ENCODE measurements at regions not wholly inside any gene's neighbourhood (a gene's known extent, or its start where the extent isn't known, plus 50 kb on each side); places are given as distances from the start of the nearest gene placed in this dataset.

GRCh38 chr4:112077743-112078142 is 67.5 kb upstream of the FAM241A start:
- ChIA-PET POLR2A (interaction anchor here (1.0 kb wide), 1 partner anchor 713 kb away, joined by 3 read pairs; no protein-coding TSS in a partner anchor), CTCF (ENCODE audit: unreplicated experiment) (no interaction called here)
- Histone ChIP-seq H3K9me3 (ENCODE audit: low read length) (no peaks in the 10 kb centered on the region), H3K79me2 (ENCODE audit: insufficient read depth, low read depth, low read length) (no peaks in the 10 kb centered on the region), H3K4me2 (ENCODE audit: low read length) (no peak overlapping the region), H3K36me3 (ENCODE audit: insufficient read depth, low read length) (no peaks in the 10 kb centered on the region), H3K4me1 (ENCODE audit: insufficient read depth, low read length, poor library complexity, severe bottlenecking) (no peaks in the 10 kb centered on the region), H3K4me3 (ENCODE audit: low read depth, low read length, poor library complexity, severe bottlenecking) (no peak overlapping the region), H3K27ac (ENCODE audit: low read depth, low read length, poor library complexity, severe bottlenecking) (no peak overlapping the region), H4K20me1 (ENCODE audit: insufficient read depth, low read length) (no peaks in the 10 kb centered on the region), H3K9me2 (ENCODE audit: insufficient read depth, low read length) (no peaks in the 10 kb centered on the region), H2AFZ (ENCODE audit: low read length) (no peak overlapping the region)
- intact Hi-C loops (cut with micrococcal nuclease; ENCODE audit: unreplicated experiment): loop anchor here (5.0 to 10.0 kb wide), 2 partner anchors 445 to 687 kb away; no protein-coding TSS in a partner anchor
- no peak for DNase-seq (ENCODE audit: low spot score)
- TF ChIP-seq CTCF (conservative IDR thresholded peaks at IDR 0.05; ENCODE audit: low read length): no peak
- BruUV-seq (replicated peaks): no TSS peak

GRCh38 chr4:112082954-112083586 is 62.2 kb upstream of the FAM241A start:
- H3K4me2 ChIP-seq (ENCODE audit: low read length): no peak overlapping the region
- POLR2A ChIA-PET: no interaction called here
- no peak overlapping the region for H3K27ac ChIP-seq (ENCODE audit: low read depth, low read length, poor library complexity, severe bottlenecking)
- H3K9me2 ChIP-seq (ENCODE audit: insufficient read depth, low read length): no peaks in the 10 kb centered on the region
- intact Hi-C loops (cut with micrococcal nuclease; ENCODE audit: unreplicated experiment): no loop called here
- H2AFZ ChIP-seq (ENCODE audit: low read length): no peak overlapping the region
- H3K9me3 ChIP-seq (ENCODE audit: low read length): no peaks in the 10 kb centered on the region
- no peak for TF ChIP-seq EZH2phosphoT487 (IDR thresholded peaks at IDR 0.05; ENCODE audit: borderline replicate concordance, low read depth, low read length)
- no peak for TF ChIP-seq CTCF (conservative IDR thresholded peaks at IDR 0.05; ENCODE audit: low read length)
- no peak for DNase-seq (ENCODE audit: low spot score)
- CTCF ChIA-PET (ENCODE audit: unreplicated experiment): no interaction called here
- BruUV-seq (replicated peaks): no TSS peak
- H3K4me1 ChIP-seq (ENCODE audit: insufficient read depth, low read length, poor library complexity, severe bottlenecking): no peaks in the 10 kb centered on the region
- H3K4me3 ChIP-seq (ENCODE audit: low read depth, low read length, poor library complexity, severe bottlenecking): no peak overlapping the region
- no peaks in the 10 kb centered on the region for H4K20me1 ChIP-seq (ENCODE audit: insufficient read depth, low read length)
- H3K79me2 ChIP-seq (ENCODE audit: insufficient read depth, low read depth, low read length): no peaks in the 10 kb centered on the region
- H3K36me3 ChIP-seq (ENCODE audit: insufficient read depth, low read length): no peaks in the 10 kb centered on the region

GRCh38 chr4:112083587-112084347 is 61.5 kb upstream of the FAM241A start:
- no peaks in the 10 kb centered on the region for H3K79me2 ChIP-seq (ENCODE audit: insufficient read depth, low read depth, low read length)
- H3K9me2 ChIP-seq (ENCODE audit: insufficient read depth, low read length): no peaks in the 10 kb centered on the region
- H3K4me2 ChIP-seq (ENCODE audit: low read length): no peak overlapping the region
- H3K36me3 ChIP-seq (ENCODE audit: insufficient read depth, low read length): no peaks in the 10 kb centered on the region
- BruUV-seq (replicated peaks): no TSS peak
- no peaks in the 10 kb centered on the region for H4K20me1 ChIP-seq (ENCODE audit: insufficient read depth, low read length)
- ChIA-PET POLR2A (interaction anchor here (0.5 to 0.9 kb wide), 3 partner anchors 9 to 1924 kb away, joined by 3 to 5 read pairs (median 3); no protein-coding TSS in a partner anchor), CTCF (ENCODE audit: unreplicated experiment) (no interaction called here)
- H3K4me1 ChIP-seq (ENCODE audit: insufficient read depth, low read length, poor library complexity, severe bottlenecking): no peaks in the 10 kb centered on the region
- H3K27ac ChIP-seq (ENCODE audit: low read depth, low read length, poor library complexity, severe bottlenecking): no peak overlapping the region
- H3K4me3 ChIP-seq (ENCODE audit: low read depth, low read length, poor library complexity, severe bottlenecking): no peak overlapping the region
- intact Hi-C loops (cut with micrococcal nuclease; ENCODE audit: unreplicated experiment): no loop called here
- TF ChIP-seq EZH2phosphoT487 (IDR thresholded peaks at IDR 0.05; ENCODE audit: borderline replicate concordance, low read depth, low read length): no peak
- TF ChIP-seq CTCF (conservative IDR thresholded peaks at IDR 0.05; ENCODE audit: low read length): no peak
- no peaks in the 10 kb centered on the region for H3K9me3 ChIP-seq (ENCODE audit: low read length)
- no peak overlapping the region for H2AFZ ChIP-seq (ENCODE audit: low read length)
- no peak for DNase-seq (ENCODE audit: low spot score)

All from OCI-LY7 (cell line).